ENCODE measurements at regions not wholly inside any gene's neighbourhood (a gene's known extent, or its start where the extent isn't known, plus 50 kb on each side); places are given as distances from the start of the nearest gene placed in this dataset.
"Not testable (repeated sequence)": the region's sequence is repeated elsewhere in the genome, so short reads cannot be mapped to it uniquely, and the experiment has no call there.

DNA sequence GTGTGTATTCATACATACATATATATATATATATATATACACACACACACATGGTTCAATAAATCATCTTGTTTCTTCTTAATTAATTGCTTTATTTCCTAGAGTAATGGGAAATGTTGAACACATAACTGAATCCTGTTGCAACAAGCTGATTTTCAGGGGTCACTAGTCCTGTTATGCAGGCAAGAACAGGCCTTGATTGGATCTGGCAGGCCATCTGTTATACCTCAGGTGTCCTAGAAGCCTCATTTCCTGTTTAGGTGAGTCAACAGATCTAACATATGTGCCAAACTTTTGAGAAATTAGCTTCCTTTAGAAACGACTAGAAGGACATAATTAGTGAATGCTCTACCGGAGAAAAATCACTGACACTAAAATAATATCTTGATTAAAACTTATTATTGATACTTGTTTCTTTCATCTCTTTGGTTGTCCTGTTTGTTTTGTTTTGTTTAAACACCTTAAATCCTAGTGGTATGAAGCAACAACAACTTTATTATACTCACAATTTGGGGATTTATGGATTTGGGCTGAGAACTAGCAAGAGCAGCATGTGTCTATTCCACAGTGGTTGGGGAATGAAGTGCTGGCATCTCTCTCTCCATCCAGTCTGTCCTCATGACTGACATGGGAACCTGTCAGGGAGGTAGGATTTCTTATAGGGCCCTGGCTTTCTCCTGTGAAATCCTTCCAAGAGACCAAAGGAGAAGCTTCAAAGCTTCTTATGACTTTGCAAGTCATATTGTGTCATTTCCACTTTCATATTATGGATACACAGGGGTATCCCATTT is 552.6 kb downstream of the NSUN3 start:
- no peak for DNase-seq

DNA sequence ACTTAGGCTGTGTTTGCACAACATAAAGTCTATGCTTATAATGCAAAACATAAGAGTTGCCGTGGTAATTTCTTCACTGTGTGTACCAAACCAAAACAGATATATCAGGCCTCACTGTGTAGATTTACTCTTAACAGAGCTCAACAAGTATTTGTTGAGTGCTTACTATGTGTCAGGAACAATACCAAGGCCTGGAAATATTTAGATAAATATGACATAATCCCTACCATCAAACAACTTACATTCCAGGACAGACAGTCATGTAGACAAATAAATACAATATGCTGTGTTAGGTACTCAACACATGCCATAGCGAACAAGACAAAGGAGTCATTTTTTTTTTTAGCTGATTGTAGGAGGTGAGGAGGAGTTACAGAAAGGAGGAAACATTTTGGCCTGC is 554.0 kb downstream of the NSUN3 start:
- DNase-seq, result no peak

DNA sequence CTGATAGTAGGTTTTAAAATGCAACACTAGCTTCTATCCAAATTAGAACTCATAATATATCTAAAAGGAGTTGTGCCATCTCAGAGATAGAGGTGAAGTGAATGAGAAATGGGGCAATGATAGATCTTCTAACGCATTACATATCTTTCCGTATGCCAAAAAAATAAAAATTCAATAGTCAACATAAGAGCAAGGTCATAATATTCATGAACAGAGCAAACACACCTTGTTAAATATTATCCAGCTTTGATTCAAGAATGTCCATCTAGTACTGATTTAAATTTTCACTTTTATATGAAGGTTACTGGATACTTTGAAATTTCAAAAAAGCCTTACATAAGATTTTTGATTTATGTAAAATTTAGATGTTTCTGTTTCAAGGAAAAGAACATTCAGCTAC is 554.5 kb downstream of the NSUN3 start:
- no peak for DNase-seq

DNA sequence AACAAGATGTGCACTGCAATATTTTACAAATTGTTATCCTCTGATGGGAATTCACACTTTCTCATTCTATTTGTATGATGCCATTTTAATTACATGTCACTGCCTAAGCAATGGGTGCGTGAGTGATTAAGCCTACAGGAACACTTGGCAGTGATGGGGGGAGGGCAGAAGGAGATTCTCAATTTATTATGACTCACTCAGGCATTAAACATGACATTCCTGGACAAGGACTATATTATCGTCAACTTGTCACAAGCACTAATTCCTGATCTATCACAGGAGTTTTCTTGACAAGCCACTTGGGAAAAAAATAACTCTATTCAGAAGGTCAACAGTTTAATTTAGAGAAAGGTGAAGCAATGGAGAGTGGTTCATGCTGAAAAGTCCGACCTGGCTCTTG is 556.8 kb downstream of the NSUN3 start:
- DNase-seq, result no peak

DNA sequence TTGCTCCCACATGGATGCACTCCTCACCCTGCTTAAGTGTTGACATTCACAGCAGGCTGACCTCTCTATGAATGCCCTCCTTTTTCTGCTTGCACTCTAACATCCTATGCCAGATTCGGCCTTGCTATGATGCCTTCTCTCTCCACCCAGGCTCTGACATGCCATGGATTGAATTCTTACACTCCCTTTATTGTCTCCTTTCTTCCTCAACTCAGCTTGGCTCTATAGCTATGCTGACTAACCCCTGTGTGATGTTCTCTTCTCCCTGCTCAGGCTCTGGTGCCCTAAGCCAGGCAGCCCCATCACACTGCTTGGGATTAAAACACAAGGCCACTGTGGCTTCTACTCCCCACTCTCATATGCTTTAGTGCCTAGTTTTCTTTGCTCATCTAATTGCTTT is 563.7 kb downstream of the NSUN3 start:
- DNase-seq, result no peak

DNA sequence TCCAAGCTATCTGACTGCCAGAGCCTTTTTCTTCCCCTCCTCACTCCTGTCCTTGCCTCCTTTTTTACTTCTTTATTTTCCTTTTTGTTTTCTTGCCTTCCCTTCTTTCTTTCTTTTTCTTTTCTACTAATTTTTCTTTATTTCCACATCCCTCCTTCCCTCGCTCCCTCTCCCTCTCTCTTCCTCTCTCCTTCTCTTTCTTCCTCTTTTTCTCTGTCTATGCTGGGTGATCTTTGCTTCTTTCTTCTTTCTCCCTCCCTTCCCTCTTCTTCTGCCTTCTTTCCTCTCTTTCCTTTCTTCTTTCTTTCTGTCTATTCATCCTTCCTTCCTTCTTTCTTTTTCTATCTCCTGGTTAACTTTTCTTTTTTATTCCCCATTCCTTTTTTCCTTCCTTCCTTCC is 564.8 kb downstream of the NSUN3 start:
- no peak for DNase-seq

DNA sequence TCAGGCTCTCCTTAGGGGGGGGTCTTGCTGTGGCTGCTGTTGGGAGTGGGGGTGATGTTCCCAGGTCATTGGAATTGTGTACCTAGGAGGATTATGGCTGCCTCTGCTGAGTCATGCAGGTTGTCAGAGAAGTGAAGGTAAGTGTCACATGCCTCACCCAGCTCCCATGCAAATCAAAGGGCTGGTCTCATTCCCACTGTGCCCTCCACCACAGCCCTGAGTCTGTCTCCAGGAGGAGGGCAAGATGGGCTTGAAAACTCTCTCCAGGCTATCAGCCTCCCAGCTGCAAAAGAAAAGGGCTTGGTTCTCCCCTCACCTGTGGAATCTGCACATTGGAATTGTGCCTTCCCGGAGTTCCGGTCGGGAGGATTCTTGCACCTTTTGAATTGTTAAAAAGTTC is 580.5 kb downstream of the NSUN3 start:
- DNase-seq, result no peak

DNA sequence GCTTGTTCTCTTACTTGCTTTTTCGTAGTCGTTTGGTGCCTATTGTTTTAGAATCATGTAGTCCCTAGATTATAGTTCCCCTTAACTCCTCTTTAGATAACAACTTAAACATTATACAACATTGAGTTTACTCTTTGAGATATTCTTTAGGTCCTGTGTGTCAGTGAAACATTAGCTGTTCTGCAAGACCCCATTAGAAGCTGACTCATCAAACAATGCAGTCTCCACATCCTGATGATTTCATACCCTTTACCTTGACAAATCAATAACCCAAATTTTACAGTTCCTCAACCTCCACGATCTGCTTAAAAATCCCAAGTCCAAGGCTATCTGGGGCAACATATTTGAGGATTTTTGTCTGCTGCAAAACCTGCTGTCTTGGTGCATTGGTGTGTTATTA is 582.9 kb downstream of the NSUN3 start:
- no peak for DNase-seq

DNA sequence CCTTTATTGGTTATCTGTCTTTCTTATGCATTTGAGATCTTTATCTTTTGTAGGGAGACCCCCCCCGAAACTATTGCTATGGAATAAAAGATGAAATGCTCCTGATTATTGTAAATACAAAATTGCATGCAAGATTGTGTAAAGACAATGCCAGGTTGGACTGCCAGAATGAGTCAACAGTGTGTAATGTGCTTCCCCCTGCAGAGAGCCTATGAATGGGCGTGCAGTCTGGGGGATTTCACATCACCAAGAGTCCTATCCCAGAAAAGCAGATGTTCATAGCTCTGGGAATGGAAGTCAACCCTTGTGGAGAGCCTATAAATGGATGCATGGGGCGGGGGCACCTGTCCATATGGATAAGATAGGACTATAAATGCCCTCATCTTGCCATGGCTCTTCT is 584.3 kb downstream of the NSUN3 start:
- no peak for DNase-seq

DNA sequence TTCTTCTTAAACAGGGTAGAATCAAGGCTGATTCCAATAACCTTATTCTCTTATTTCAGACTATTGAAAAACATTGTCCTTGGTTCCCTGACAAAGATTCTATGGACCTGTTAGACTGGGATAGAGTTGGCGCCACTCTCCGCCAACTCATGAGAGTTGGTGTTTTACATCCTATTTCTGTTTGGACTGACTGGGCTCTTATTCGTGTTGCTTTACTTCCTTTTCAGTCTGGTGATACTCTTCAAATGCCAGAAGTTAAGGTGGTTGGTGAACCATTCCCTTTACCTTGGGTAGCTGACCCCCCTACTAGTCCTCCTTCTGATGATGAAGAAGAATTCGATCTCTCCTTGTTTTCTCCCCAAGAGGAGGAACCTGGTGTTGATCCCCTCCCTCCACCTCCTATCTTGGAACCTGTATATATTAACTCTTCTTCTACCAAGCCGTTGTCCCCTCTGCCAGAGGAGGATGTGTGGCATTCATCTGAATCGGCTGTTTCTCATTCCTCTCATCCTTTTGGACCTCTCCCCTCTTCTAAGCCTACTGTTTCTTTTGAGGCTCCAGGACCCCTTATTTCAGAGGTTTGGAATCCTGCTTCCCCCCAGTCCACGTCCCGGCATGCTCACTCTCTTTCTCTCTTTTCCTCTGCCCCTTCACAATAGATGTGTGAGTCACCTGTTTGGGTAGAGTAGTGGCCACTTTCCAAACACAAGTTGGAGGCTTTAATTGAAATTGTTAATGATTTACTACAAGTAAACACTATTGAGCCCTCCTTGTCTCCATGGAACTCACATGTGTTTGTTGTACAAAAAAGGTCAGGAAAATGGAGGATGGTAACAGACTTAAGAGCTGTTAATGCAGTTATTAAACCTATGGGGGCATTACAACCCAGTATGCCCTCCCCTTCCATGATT is 585.7 kb downstream of the NSUN3 start:
- not testable (repeated sequence) for DNase-seq

DNA sequence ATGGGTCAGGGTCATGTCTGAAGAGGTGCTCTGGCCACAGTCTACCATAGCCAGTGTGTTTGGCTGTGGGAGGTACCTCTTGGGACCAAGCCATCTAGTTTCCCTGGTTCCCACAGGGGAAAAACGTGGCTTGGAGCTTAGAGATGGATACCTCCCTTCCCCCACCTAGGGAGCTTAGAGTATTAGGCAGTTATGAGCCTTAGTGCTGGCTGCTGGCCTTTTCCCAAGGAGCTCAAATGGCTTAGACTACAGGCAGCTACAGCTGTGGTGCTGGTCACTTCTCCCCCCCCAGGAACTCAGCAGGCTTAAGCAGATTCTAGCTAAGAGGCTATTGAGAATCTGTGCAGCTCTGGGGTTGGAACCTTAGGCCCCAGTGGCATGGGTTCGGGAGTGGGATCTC is 591.2 kb downstream of the NSUN3 start:
- no peak for DNase-seq

DNA sequence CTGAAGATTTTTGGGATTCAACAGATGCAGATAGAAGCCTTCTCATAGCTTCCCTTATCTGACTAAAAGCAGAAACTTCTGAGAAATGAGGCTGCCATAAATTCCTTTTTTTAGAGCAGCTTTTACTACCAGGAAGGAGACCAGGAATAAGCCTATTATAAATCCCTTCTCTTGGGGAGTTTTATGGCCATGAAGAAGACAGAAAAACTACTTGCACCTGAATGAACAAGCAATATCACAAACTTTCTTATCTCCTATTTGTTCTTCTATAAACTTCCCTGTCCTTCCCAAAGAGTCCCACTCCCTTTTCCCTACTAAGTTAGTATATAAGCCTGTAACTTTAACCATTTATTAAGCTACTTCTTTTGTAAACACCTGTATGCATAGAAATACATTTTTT is 603.1 kb downstream of the NSUN3 start:
- no peak for DNase-seq

DNA sequence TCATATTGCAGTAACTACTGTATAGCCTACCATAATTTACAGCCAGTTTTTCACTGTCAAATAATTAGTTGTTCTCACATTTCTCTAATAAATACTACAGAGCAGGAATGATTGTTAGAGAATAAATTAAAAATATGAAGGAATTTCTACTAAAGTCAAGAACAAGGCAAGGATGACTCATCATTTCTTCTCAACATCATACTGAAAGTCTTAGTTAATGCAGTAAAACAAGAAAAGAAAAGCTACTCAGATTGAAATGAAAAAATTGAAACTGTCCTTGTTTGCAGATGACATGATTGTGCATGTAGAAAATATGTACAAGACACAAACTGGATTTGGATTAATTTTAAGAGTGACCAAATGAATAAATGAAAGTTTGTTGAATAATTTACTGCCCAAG is 608.2 kb downstream of the NSUN3 start:
- DNase-seq, result no peak

DNA sequence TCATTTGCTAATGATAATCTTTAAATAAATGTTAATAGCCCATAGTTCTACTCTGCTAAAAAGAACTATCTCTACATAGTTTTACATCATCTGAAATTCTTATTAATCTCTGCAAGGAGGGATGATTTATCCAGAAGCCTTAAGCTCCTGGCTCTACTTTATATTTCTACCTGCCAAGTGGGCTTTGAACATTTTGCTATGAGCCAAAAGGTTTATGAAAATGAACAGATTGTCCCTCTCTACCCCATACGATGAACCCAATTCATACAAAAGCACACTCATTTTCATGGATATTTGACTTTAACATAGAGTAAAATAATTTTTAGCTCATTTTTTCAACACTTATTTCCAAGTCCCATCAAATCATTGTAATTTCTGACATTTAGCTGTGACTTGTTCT is 611.0 kb downstream of the NSUN3 start:
- no peak for DNase-seq

DNA sequence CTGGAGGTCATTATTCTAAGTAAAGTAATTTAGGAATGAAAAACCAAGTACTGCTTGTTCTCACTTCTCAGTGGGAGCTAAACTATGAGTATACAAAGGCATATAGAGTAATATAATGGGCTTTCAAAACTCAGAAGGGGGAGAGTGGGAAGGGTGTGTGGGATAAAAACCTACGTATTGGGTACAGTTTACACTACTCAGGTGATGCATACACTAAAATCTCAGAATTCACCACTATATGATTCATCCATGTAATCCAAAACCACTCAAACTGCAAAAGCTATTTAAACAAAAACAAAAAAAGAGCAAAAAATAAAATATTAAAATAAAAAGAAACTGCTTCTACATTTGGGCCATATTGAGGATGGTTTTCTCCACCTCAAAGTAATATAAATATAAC is 623.3 kb downstream of the NSUN3 start:
- no peak for DNase-seq

DNA sequence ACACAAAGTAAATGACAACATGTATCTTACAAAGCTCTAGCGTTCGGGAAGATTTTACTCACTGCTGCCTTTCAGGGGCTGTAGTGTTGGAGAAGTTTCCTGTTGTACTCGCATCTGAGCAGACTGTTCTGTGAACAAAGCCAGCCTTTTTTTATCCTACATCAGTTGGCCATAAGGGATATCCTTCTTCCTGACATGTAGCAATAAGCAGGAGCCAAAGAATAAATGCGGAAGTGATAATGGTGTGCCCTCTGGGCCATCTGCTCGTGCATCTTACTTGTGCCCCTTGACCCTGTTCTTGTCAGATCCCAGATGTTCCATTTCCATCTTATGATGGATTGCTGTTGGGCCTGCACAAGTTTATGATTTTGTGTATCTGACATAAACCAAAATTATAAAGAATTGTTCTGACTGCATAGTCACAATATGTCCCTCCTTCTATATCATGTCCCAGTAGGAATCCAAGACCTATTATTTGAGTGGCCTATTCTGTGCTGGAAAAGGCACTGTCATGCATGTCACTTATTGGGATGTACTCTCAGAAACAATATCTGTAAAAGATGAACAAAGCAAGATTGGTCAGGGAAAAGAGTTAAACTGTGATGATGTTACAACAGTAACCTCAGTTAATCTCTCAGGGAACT is 631.3 kb downstream of the NSUN3 start:
- DNase-seq, result no peak

DNA sequence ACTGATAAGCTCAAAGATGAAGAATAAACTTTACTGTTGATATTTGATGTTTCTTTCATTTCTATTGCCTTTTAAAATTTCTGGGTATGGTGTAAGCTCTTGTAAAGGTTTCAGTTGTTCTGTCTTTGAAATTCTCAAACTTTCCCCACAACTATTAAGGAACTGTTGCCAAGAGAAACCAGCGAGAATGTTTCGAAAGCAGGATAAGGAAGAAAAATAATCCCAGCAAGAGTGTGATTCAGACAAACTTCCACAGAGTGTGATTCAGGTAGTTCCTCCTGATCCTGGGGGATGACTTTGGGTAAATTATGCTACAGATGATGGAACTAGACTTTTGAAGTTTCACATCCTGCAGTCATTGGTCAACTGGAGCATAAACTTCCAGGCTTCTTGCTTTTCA is 632.0 kb downstream of the NSUN3 start:
- DNase-seq, result no peak

DNA sequence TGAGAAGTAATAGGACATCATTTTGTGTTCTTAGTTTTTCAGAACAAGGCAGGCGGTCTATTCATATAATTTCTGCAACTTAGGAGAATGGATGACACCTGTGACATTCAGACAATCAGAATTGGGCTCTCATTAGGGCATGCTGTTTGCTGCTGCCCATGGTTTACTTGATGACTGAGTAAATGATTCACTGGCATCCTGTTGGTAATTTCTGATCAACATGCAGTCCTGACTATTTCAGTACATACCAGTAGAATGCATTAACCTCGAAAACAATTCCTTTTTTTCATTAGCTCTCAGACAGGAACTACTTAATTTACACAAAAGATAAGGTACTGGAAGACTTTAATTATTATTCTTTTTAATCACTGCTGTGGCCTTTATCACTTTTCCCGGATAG is 641.6 kb downstream of the NSUN3 start:
- DNase-seq, result no peak

DNA sequence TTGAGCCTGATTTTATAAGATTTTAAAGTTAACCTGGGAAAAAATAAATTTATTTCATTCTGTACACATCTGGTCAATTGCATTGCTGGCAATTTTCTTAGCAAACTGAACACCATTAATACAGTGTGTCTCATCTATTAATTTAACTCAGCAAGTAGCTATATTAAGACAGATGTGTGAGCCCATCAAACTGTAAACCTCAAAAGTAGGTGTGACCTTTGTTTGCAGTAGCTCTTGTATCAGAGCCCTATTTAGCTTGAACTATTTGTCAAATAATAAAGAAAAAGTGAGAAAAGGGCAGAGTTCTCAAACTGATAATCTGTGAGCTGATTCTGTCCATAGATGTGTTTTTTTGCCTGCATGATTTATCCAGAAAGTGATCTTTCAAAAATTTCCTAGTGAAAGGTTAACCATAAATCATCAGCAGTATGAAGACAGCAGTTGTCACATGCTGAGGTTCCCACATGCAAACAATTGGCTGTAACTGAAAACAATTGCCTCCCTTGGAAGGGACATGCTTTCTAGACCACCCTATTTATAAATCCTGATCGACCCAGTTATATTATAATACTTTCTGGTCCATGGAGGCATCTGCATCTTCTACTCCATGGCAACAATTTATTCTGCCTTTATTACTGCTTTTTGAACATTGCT is 646.5 kb downstream of the NSUN3 start:
- no peak for DNase-seq

DNA sequence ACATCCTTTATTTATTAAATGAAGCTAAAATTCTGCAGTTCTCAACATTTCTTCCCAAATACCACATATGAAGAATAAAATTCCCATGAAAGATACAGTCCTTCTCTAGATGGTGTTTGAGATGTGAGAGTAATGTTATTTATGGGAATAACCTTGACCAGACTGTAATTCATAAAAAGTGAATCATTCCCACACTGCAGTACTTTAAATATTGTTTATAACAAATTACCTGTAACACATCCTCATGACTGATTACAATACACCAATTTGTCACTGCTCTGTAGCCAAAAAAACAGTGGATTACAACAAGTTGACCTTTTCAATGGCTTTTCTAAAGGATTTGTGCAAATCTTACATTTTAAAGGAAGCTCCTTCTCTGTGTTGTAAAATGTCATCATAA is 651.3 kb downstream of the NSUN3 start:
- no peak for DNase-seq

DNA sequence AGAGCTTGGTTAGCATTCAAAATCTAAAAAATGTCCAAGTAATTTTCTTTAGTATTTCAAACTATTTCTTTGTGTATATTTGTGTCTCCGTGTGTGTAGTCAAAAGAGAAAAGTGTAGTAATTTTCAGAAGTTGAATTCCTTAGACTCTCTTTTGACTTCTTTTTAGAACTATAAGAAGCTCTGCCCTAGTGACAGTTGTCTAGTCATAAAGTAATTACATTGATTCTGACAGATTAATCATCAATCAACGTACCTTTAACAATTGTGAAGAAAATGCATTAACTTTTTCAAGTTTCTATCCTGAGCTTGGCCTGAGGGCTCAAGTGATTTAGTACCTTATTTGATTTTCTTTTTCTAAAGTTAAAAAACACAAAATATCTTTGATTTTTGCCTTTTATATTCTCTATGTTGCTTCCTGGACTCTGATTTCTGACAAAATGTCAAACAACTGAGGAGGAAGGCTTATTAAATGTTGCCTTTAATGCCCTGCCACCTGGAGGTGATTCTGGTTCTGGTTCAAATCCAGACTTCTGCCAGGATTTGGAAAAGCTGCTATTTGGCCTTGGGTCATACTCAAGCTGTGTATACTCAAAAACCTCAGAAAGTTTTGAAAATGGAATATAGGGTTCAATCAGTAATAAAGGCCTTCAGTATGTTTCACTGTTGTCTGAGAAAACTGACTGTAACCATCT is 653.6 kb downstream of the NSUN3 start:
- no peak for DNase-seq

DNA sequence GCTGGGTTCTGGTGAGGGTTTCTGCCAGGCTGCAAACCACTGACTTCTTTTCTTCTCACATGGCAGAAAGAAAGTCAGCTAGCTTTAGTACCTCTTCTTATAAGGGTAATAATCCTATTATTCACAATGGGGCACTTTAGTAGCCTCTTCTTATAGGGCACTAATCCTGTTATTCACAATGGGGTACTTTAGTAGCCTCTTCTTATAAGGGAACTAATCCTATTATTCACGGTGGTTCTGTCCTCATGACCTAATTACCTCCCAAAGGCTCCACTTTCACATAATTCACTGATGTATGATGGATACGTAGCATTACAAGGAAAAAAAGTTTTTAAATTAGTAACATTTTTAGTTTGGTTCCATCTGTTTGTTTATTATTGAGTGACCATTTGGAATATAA is 671.3 kb downstream of the NSUN3 start:
- no peak for DNase-seq

DNA sequence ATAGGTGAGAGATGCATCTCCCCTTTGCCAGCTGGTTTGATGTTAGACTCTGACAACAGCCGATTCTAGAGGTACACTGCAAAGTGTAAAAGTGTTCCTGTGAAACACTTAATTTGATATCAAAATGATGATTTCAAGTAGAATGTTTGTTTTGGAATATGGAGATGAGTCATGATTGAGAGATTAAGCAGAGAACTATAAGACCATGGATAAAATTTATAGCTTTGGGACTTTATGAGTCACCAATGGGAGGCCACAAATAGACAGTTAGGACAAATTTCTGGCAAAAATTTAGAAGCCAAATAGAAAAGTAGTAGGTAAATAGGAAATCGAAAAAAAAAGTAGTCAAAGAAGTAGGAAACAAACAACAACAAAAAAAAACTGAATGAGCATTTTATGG is 672.5 kb downstream of the NSUN3 start:
- no peak for DNase-seq

Measured in EL (cell line).